K562 (cell line): ENCODE measurements at regions not wholly inside any gene's neighbourhood (a gene's known extent, or its start where the extent isn't known, plus 50 kb on each side); places are given as distances from the start of the nearest gene placed in this dataset.

Source experiments
- ATAC-seq: fragments of 200-7000 bp; cut with Tn5 transposase; 3 replicates; pipeline ENCODE4 v1.9.1; 2020; ENCODE audit warnings: moderate library complexity
- BruUV-seq: library from RNA; stranded (reverse); fragments of 400-500 nt; replicated peaks from 2 replicates; lab custom pipeline; 2021; lab: Mats Ljungman, UMichigan
- CTCF ChIA-PET: fragments of 300-600 bp; formaldehyde crosslinking; extraction: SDS; loops from one replicate; lab custom pipeline; 2021; ENCODE audit warnings: low intra/inter-chr PET ratio; lab: Yijun Ruan, JAX
- POLR2A ChIA-PET: fragments of 300-600, 350-650 bp; sonication (Branson Sonifier 250); formaldehyde crosslinking; extraction: SDS; loops from one replicate; lab custom pipeline; 2021; ENCODE audit warnings: antibody characterized with exemption, inconsistent platforms; lab: Yijun Ruan, JAX
- DNase-seq, 4 experiments: peaks; one replicate each; pipeline versions ENCODE4 v3.0.0 to v3.0.0-alpha.2; 2011 to 2018; ENCODE audit warnings: low spot score in 3 of 4, mixed read lengths in 3 of 4; ENCODE audit errors: extremely low read depth in 1 of 4
- FAIRE-seq: peaks from 2 replicates; lab custom pipeline; 2011; peaks lifted over from hg19 to GRCh38; lab: Jason Lieb, UNC
- H2AFZ ChIP-seq: 2 replicates; pipeline ENCODE4 v1.6.0; 2011; ENCODE audit warnings: low read depth, low read length, control low read depth, inconsistent platforms
- H3K27ac ChIP-seq: fragments of 200-600 bp; 3 replicates; pipeline ENCODE4 v1.8.0; 2011; ENCODE audit warnings: low read depth, mild to moderate bottlenecking, control low read depth, inconsistent platforms, low read length, moderate library complexity, mixed read lengths; ENCODE audit errors: extremely low read depth
- H3K27me3 ChIP-seq, 2 experiments: fragments of 300-600 bp in 1 of 2; 2 replicates in 1 of 2; 3 replicates in 1 of 2; pipeline versions ENCODE4 v1.6.0 to v1.8.0; 2011; ENCODE audit warnings: inconsistent platforms in 2 of 2, low read length in 2 of 2, mild to moderate bottlenecking in 1 of 2, mixed read lengths in 1 of 2, moderate library complexity in 1 of 2; ENCODE audit not compliant: control insufficient read depth in 2 of 2, insufficient read depth in 2 of 2
- H3K36me3 ChIP-seq: fragments of 300-600 bp; 3 replicates; pipeline ENCODE4 v1.8.0; 2011; ENCODE audit warnings: mild to moderate bottlenecking, low read length, inconsistent platforms; ENCODE audit not compliant: control insufficient read depth, insufficient read depth
- H3K4me1 ChIP-seq, 2 experiments: fragments of 200-600 bp in 1 of 2; replicated peaks in 1 of 2; 2 replicates in 1 of 2; 3 replicates in 1 of 2; pipeline versions ENCODE4 v1.5.1 to v1.8.0; 2011; ENCODE audit warnings: inconsistent platforms in 2 of 2, low read length in 2 of 2, mild to moderate bottlenecking in 1 of 2, mixed read lengths in 1 of 2, moderate library complexity in 1 of 2; ENCODE audit not compliant: control insufficient read depth in 2 of 2, insufficient read depth in 2 of 2
- H3K4me2 ChIP-seq: 2 replicates; pipeline ENCODE4 v1.6.1; 2011; ENCODE audit warnings: low read length, control low read depth, inconsistent platforms, mixed read lengths; ENCODE audit not compliant: insufficient read depth
- H3K4me3 ChIP-seq: fragments of 200-600 bp; sonication (generic), shearing (Covaris generic); 2 replicates; pipeline ENCODE4 v1.5.1; 2016; ENCODE audit warnings: control low read depth, inconsistent platforms
- H3K79me2 ChIP-seq: fragments of 200-600 bp; 3 replicates; pipeline ENCODE4 v1.8.0; 2011; ENCODE audit warnings: low read length, inconsistent platforms; ENCODE audit not compliant: control insufficient read depth, insufficient read depth
- H3K9ac ChIP-seq, 2 experiments: 2 replicates each; pipeline versions ENCODE4 v1.6.0 to v1.6.1; 2011; ENCODE audit warnings: low read depth in 2 of 2, low read length in 2 of 2, control low read depth in 1 of 2, inconsistent platforms in 1 of 2, mild to moderate bottlenecking in 1 of 2, mixed read lengths in 1 of 2; ENCODE audit not compliant: insufficient read depth in 1 of 2
- H3K9me1 ChIP-seq: one replicate; pipeline ENCODE4 v1.6.0; 2011; ENCODE audit warnings: inconsistent platforms, mild to moderate bottlenecking, low read length, moderate library complexity; ENCODE audit not compliant: control insufficient read depth, insufficient read depth
- H3K9me3 ChIP-seq: replicated peaks from 2 replicates; pipeline ENCODE4 v1.5.1; 2011; ENCODE audit warnings: low read depth, low read length, inconsistent platforms; ENCODE audit not compliant: control insufficient read depth, insufficient read depth
- H4K20me1 ChIP-seq: replicated peaks from 2 replicates; pipeline ENCODE4 v1.6.1; 2011; ENCODE audit warnings: low read length, inconsistent platforms, mixed read lengths; ENCODE audit not compliant: control insufficient read depth, insufficient read depth
- ATF3 ChIP-seq, 2 experiments: fragments of 450-650 bp in 1 of 2; sonication (generic) in 1 of 2; formaldehyde crosslinking in 1 of 2; IDR thresholded peaks in 1 of 2; conservative IDR thresholded peaks in 1 of 2; 2 replicates each; pipeline versions ENCODE4 v1.6.1 to v1.8.1; 2016 to 2023; ENCODE audit warnings: mild to moderate bottlenecking in 2 of 2, moderate library complexity in 2 of 2, inconsistent platforms in 1 of 2, missing genetic modification reagents in 1 of 2
- CEBPG ChIP-seq, 3 experiments: fragments of 200-800 bp in 1 of 3; sonication (Bioruptor generic) in 1 of 3; sonication (generic) in 1 of 3; formaldehyde crosslinking in 1 of 3; IDR thresholded peaks in 2 of 3; conservative IDR thresholded peaks in 1 of 3; 2 replicates each; pipeline versions ENCODE4 v1.6.1 to v1.8.0; 2016 to 2022; ENCODE audit warnings: missing compliant biosample characterization in 2 of 3, missing genetic modification characterization in 2 of 3, mild to moderate bottlenecking in 1 of 3, missing genetic modification reagents in 1 of 3
- ZBTB11 ChIP-seq, 3 experiments: fragments of 200-800 bp in 1 of 3; fragments of 250-450 bp in 1 of 3; fragments of 450-650 bp in 1 of 3; sonication (Bioruptor Pico) in 1 of 3; sonication (Bioruptor generic) in 1 of 3; formaldehyde crosslinking in 1 of 3; IDR thresholded peaks; 2 replicates each; pipeline versions ENCODE4 v1.6.1 to v1.8.0; 2016 to 2022; ENCODE audit warnings: mild to moderate bottlenecking in 2 of 3, missing genetic modification characterization in 2 of 3, missing compliant biosample characterization in 1 of 3, moderate library complexity in 1 of 3
- WGBS: fragments of 100-300 bp; shearing (Covaris generic); methylation state at CpG from one replicate; pipeline ENCODE4 v1.1.6; 2016; ENCODE audit warnings: low coverage, mixed read lengths; ENCODE audit not compliant: insufficient coverage; ENCODE audit errors: missing lambda C conversion rate; 5-methylcytosine and 5-hydroxymethylcytosine counted together
- in situ Hi-C: fragments of 300-500 bp; cut with MboI; formaldehyde crosslinking; loops from 4 replicates; pipeline ENCODE4 v1.15.0; 2018; ENCODE audit warnings: inconsistent platforms, mixed read lengths
- intact Hi-C: fragments of 100-400 bp; cut with micrococcal nuclease; formaldehyde crosslinking; loops from 2 replicates; pipeline ENCODE4 v1.14.2; 2022

- no peaks in the 10 kb centered on the region for H3K4me1 ChIP-seq
- no peaks in the 10 kb centered on the region for H3K9me1 ChIP-seq
- POLR2A ChIA-PET, result interaction anchor here (0.6 kb wide), 1 partner anchor 940 kb away, joined by 3 read pairs; no protein-coding TSS in a partner anchor
- H2AFZ ChIP-seq, result no peak overlapping the region
- WGBS, result 0% methylated on average over 3 of the region's 3 CpGs
- FAIRE-seq (no peak), DNase-seq (no peak), ATAC-seq (no peak)
- CTCF ChIA-PET, result no interaction called here
- intact Hi-C loops (no loop called here), in situ Hi-C loops (no loop called here)
- H3K27ac ChIP-seq, result no peak overlapping the region
- H3K79me2 ChIP-seq, result no peaks in the 10 kb centered on the region
- BruUV-seq, result no TSS peak
- H3K36me3 ChIP-seq, result no peaks in the 10 kb centered on the region
- H3K4me3 ChIP-seq, result no peak overlapping the region
- H3K27me3 ChIP-seq, result no peaks in the 10 kb centered on the region
- TF ChIP-seq ZBTB11 (CRISPR knock-in tag; IDR thresholded peaks at IDR 0.05) (no peak), CEBPG (CRISPR knock-in tag; IDR thresholded peaks at IDR 0.05) (no peak), CEBPG (tag; conservative IDR thresholded peaks at IDR 0.05 in 1 of 2, IDR thresholded peaks at IDR 0.05 in 1 of 2) (peak in 1 of 2 experiments; percentile 69; a peak in 2 of 4 replicates), ATF3 (IDR thresholded peaks at IDR 0.05) (peak; percentile 43; the same call in 1 of the 2 replicates), ATF3 (CRISPR knock-in tag; conservative IDR thresholded peaks at IDR 0.05) (no peak)
- no peaks in the 10 kb centered on the region for H3K9me3 ChIP-seq
- no peak overlapping the region for H3K4me2 ChIP-seq
- H3K9ac ChIP-seq, result no peak overlapping the region
- H4K20me1 ChIP-seq, result no peaks in the 10 kb centered on the region
Measured at GRCh38 chr5:167232675-167233311, 1058.7 kb upstream of the WWC1 start.
